ENCODE measurements at regions not wholly inside any gene's neighbourhood (a gene's known extent, or its start where the extent isn't known, plus 50 kb on each side); places are given as distances from the start of the nearest gene placed in this dataset.

DNA sequence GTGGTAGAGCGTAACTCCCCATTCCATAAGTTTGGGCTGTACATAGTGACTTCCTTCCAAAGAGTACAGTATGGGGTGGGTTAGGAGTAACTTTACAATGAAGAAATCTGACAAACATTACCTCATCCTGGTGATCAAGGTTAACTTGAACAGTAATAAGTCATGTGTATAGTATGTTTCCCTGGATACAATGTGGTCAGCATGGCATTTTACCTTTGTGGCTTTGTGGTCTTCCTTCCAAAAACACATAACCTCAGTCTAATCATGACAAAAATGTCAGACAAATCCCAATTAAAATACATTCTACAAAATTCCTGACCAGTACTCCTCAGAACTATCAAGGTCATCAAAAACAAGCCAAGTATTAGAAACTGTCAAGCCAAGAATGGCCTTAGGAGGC, 225.1 kb downstream of the UBE3D start:
- H3K79me2 ChIP-seq (ENCODE audit: control insufficient read depth, insufficient read depth, low read length), result no peaks in the 10 kb centered on the region
- ChIA-PET POLR2A (no interaction called here), CTCF (no interaction called here), SMC1A (ENCODE audit: uncharacterized antibody, unreplicated experiment) (no interaction called here), RAD21 (ENCODE audit: unreplicated experiment) (no interaction called here)
- no peaks in the 10 kb centered on the region for H3K36me3 ChIP-seq (ENCODE audit: control insufficient read depth in 2 of 2, insufficient read depth in 2 of 2, low read length in 1 of 2)
- H3K27me3 ChIP-seq (replicated peaks in 1 of 2; ENCODE audit: control insufficient read depth in 2 of 2, insufficient read depth in 2 of 2, low read length in 1 of 2), result no peaks in the 10 kb centered on the region
- in situ Hi-C loops (cut with MboI), result no loop called here
- H3K4me2 ChIP-seq (ENCODE audit: control insufficient read depth, insufficient read depth), result no peak overlapping the region
- no peak for FAIRE-seq
- no peak overlapping the region for H2AFZ ChIP-seq (ENCODE audit: control insufficient read depth, low read depth, low read length)
- no peak for ATAC-seq
- no peak overlapping the region for H3K27ac ChIP-seq (ENCODE audit: control insufficient read depth, insufficient read depth)
- H4K20me1 ChIP-seq (ENCODE audit: control insufficient read depth, insufficient read depth), result no peaks in the 10 kb centered on the region
- DNase-seq (ENCODE audit: low read depth, low spot score), result no peak
- no peaks in the 10 kb centered on the region for H3K9me3 ChIP-seq (replicated peaks; ENCODE audit: control insufficient read depth, insufficient read depth, low read length)
- H3K4me3 ChIP-seq, result no peak overlapping the region
- 88% methylated on average over 1 of the region's 1 CpG for WGBS (ENCODE audit: insufficient coverage, insufficient replicate concordance, low lambda C conversion rate, missing lambda C conversion rate)
- intact Hi-C loops (cut with micrococcal nuclease; ENCODE audit: unreplicated experiment), result no loop called here
- H3K4me1 ChIP-seq (ENCODE audit: control insufficient read depth, insufficient read depth, low read length), result no peaks in the 10 kb centered on the region
- no TSS peak for BruUV-seq (replicated peaks)
- no peak overlapping the region for H3K9ac ChIP-seq (ENCODE audit: control insufficient read depth, insufficient read depth, low read length)
- TF ChIP-seq TCF7 (IDR thresholded peaks at IDR 0.05; ENCODE audit: borderline replicate concordance) (no peak), BCL11A (IDR thresholded peaks at IDR 0.05; ENCODE audit: low read depth, low read length) (no peak), RBBP5 (conservative IDR thresholded peaks at IDR 0.05) (no peak), CREM (IDR thresholded peaks at IDR 0.05; ENCODE audit: low read depth) (no peak), E4F1 (IDR thresholded peaks at IDR 0.05; ENCODE audit: borderline replicate concordance, partially characterized antibody) (no peak)
- TF ChIP-seq, protein P1, sequence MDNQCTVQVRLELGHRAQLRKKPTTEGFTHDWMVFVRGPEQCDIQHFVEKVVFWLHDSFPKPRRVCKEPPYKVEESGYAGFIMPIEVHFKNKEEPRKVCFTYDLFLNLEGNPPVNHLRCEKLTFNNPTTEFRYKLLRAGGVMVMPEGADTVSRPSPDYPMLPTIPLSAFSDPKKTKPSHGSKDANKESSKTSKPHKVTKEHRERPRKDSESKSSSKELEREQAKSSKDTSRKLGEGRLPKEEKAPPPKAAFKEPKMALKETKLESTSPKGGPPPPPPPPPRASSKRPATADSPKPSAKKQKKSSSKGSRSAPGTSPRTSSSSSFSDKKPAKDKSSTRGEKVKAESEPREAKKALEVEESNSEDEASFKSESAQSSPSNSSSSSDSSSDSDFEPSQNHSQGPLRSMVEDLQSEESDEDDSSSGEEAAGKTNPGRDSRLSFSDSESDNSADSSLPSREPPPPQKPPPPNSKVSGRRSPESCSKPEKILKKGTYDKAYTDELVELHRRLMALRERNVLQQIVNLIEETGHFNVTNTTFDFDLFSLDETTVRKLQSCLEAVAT (IDR thresholded peaks at IDR 0.05), result no peak
- TF ChIP-seq, protein P2, sequence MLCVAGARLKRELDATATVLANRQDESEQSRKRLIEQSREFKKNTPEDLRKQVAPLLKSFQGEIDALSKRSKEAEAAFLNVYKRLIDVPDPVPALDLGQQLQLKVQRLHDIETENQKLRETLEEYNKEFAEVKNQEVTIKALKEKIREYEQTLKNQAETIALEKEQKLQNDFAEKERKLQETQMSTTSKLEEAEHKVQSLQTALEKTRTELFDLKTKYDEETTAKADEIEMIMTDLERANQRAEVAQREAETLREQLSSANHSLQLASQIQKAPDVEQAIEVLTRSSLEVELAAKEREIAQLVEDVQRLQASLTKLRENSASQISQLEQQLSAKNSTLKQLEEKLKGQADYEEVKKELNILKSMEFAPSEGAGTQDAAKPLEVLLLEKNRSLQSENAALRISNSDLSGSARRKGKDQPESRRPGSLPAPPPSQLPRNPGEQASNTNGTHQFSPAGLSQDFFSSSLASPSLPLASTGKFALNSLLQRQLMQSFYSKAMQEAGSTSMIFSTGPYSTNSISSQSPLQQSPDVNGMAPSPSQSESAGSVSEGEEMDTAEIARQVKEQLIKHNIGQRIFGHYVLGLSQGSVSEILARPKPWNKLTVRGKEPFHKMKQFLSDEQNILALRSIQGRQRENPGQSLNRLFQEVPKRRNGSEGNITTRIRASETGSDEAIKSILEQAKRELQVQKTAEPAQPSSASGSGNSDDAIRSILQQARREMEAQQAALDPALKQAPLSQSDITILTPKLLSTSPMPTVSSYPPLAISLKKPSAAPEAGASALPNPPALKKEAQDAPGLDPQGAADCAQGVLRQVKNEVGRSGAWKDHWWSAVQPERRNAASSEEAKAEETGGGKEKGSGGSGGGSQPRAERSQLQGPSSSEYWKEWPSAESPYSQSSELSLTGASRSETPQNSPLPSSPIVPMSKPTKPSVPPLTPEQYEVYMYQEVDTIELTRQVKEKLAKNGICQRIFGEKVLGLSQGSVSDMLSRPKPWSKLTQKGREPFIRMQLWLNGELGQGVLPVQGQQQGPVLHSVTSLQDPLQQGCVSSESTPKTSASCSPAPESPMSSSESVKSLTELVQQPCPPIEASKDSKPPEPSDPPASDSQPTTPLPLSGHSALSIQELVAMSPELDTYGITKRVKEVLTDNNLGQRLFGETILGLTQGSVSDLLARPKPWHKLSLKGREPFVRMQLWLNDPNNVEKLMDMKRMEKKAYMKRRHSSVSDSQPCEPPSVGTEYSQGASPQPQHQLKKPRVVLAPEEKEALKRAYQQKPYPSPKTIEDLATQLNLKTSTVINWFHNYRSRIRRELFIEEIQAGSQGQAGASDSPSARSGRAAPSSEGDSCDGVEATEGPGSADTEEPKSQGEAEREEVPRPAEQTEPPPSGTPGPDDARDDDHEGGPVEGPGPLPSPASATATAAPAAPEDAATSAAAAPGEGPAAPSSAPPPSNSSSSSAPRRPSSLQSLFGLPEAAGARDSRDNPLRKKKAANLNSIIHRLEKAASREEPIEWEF (IDR thresholded peaks at IDR 0.05; ENCODE audit: insufficient replicate concordance, low read depth, low read length), result no peak
